ENCODE measurements at regions not wholly inside any gene's neighbourhood (a gene's known extent, or its start where the extent isn't known, plus 50 kb on each side); places are given as distances from the start of the nearest gene placed in this dataset.
"Not testable (repeated sequence)": the region's sequence is repeated elsewhere in the genome, so short reads cannot be mapped to it uniquely, and the experiment has no call there.

DNA sequence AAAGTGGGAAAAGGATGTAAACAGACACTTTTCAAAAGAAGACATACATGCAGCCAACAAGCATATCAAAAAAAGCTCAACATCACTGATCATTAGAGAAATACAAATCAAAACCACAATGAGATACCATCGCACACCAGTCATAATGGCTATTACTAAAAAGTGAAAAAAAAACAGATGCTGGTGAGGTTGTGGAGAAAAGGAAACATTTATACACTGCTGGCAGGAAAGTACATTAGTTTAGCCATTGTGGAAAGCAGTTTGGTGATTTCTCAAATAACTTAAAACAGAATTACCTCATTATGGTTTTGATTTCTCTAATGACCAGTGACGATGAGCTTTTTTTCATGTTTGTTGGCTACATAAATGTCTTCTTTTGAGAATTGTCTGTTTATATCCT is 315.9 kb downstream of the SUCLA2 start:
- WGBS, 2 donors: 91 to 92% methylated on average over 2 of the region's 2 CpGs
- H3K36me3 ChIP-seq (ENCODE audit: control insufficient read depth in 2 of 2, insufficient read depth in 2 of 2, low read length in 1 of 2); H3K9me3 ChIP-seq (ENCODE audit: control insufficient read depth in 2 of 2, insufficient read depth in 1 of 2, low read depth in 1 of 2, low read length in 1 of 2); H3K27ac ChIP-seq (ENCODE audit: low read depth in 2 of 2, low read length in 1 of 2); H3K27me3 ChIP-seq (ENCODE audit: control insufficient read depth in 1 of 2, insufficient read depth in 2 of 2, low read length in 2 of 2); H3K4me3 ChIP-seq (ENCODE audit: low read depth in 1 of 2, low read length in 2 of 2); H3K4me1 ChIP-seq (ENCODE audit: control insufficient read depth in 2 of 2, insufficient read depth in 2 of 2, low read length in 1 of 2): not testable (repeated sequence)

DNA sequence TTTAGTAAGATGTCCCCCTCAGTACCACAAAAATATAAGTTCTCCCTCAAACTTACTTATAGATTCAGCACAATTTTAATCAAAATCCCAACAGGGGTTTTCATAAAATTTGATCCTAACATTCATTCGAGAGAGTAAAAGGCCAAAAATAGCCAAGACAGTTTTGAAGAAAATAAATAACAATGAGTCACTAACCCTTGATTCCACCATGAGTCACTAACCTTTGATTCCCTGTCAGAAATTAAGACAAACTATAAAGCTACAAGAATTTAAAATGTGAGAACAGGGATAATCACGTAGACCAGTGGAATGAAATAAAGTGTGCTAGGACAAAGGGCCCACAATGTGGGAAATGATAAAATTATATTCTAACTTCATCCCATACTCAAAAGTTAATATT is 320.3 kb downstream of the SUCLA2 start:
- 26 to 44% methylated on average over 2 of the region's 2 CpGs for WGBS, 2 donors
- H3K4me3 ChIP-seq (ENCODE audit: low read depth in 1 of 2, low read length in 2 of 2): no peak overlapping the region
- H3K9me3 ChIP-seq (ENCODE audit: control insufficient read depth in 2 of 2, insufficient read depth in 1 of 2, low read depth in 1 of 2, low read length in 1 of 2): no peaks in the 10 kb centered on the region
- H3K4me1 ChIP-seq (ENCODE audit: control insufficient read depth in 2 of 2, insufficient read depth in 2 of 2, low read length in 1 of 2): no peaks in the 10 kb centered on the region
- no peaks in the 10 kb centered on the region for H3K36me3 ChIP-seq (ENCODE audit: control insufficient read depth in 2 of 2, insufficient read depth in 2 of 2, low read length in 1 of 2)
- no peak overlapping the region for H3K27ac ChIP-seq (ENCODE audit: low read depth in 2 of 2, low read length in 1 of 2)
- no peaks in the 10 kb centered on the region for H3K27me3 ChIP-seq (ENCODE audit: control insufficient read depth in 1 of 2, insufficient read depth in 2 of 2, low read length in 2 of 2)

DNA sequence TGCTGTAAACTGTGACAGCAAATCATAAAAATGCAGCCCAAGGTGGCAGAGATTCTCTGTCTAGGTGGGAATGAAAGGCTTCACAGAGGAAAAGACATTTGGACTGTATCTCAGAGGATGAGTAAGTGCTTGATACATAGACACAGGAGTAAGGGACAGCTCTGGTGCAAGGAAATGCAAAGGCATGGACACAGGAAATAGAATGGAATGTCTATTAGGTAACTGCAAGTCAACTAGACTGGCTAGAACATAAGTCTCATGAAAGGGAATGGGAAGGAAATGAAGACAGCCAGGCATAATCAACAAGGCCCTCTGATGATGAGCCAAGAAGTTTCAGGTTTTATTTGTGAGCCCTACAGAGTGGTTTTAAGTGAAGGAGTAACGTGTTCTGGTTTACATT is 321.7 kb downstream of the SUCLA2 start:
- Histone ChIP-seq H3K27ac (ENCODE audit: low read depth in 2 of 2, low read length in 1 of 2) (no peak overlapping the region), H3K9me3 (ENCODE audit: control insufficient read depth in 2 of 2, insufficient read depth in 1 of 2, low read depth in 1 of 2, low read length in 1 of 2) (no peaks in the 10 kb centered on the region), H3K4me3 (ENCODE audit: low read depth in 1 of 2, low read length in 2 of 2) (no peak overlapping the region), H3K4me1 (ENCODE audit: control insufficient read depth in 2 of 2, insufficient read depth in 2 of 2, low read length in 1 of 2) (no peaks in the 10 kb centered on the region), H3K36me3 (ENCODE audit: control insufficient read depth in 2 of 2, insufficient read depth in 2 of 2, low read length in 1 of 2) (no peaks in the 10 kb centered on the region), H3K27me3 (ENCODE audit: control insufficient read depth in 1 of 2, insufficient read depth in 2 of 2, low read length in 2 of 2) (no peaks in the 10 kb centered on the region)
- 64 to 76% methylated on average over 1 of the region's 1 CpG for WGBS, 2 donors

DNA sequence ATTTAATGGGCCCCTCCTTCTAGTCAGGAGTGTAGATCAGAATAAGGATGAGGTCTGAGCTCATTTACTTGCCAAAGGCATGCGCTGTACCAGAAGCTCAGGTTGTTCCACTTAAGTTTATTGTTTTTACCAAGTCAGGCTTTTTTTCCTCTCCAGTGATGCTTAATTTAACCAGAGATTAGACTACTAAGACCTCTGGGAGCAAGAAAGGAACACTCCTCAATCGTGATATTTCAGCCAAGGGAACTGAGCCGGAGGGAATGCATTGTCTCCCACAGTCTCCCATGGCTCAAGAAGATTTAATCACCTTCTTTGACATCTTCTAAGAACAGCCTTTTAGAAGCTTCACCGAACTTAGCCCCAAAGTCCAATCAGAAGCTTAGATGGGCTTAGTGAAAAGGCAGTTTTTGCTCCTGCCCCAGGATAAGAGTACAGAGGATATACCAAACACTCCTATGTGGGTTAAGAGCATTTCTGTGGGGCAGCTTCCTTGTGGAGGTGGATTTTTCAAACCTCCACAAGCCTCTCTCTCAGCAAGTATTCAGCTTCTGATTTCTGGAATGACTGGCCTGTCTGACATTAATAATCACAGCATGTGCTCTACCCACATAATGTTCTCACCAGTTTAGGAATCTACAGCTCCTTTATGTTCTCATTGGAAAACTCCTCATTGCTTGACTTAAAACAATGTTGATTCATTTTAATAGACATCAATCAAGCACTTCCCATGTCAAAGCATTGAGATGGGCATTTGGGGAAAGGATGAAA is 322.7 kb downstream of the SUCLA2 start:
- Histone ChIP-seq H3K36me3 (ENCODE audit: control insufficient read depth in 2 of 2, insufficient read depth in 2 of 2, low read length in 1 of 2) (no peaks in the 10 kb centered on the region), H3K4me3 (ENCODE audit: low read depth in 1 of 2, low read length in 2 of 2) (no peak overlapping the region), H3K27me3 (ENCODE audit: control insufficient read depth in 1 of 2, insufficient read depth in 2 of 2, low read length in 2 of 2) (no peaks in the 10 kb centered on the region), H3K4me1 (ENCODE audit: control insufficient read depth in 2 of 2, insufficient read depth in 2 of 2, low read length in 1 of 2) (no peaks in the 10 kb centered on the region), H3K27ac (ENCODE audit: low read depth in 2 of 2, low read length in 1 of 2) (no peak overlapping the region), H3K9me3 (ENCODE audit: control insufficient read depth in 2 of 2, insufficient read depth in 1 of 2, low read depth in 1 of 2, low read length in 1 of 2) (no peaks in the 10 kb centered on the region)
- 73 to 82% methylated on average over 4 of the region's 4 CpGs for WGBS, 2 donors

DNA sequence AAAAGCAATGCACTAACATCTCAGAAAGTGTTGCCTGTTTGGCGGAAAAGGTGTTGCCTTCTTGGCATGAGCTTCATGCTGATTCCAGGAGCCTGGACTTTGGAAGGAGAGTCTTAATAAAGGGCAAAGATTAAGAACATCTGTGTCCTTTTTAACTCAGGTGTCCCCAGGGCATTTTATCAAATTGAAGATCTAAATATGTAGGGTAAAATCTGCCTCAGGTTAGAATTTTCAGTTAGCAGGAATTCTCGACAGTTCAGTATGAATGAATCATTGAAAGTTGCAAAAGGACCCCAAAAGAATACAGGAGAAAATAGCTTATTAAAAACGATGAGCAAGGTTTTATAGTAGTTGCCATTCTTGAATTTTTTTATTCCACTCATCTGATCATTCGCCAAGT is 325.2 kb downstream of the SUCLA2 start:
- Histone ChIP-seq H3K27ac (ENCODE audit: low read depth in 2 of 2, low read length in 1 of 2) (no peak overlapping the region), H3K9me3 (ENCODE audit: control insufficient read depth in 2 of 2, insufficient read depth in 1 of 2, low read depth in 1 of 2, low read length in 1 of 2) (no peaks in the 10 kb centered on the region), H3K4me1 (ENCODE audit: control insufficient read depth in 2 of 2, insufficient read depth in 2 of 2, low read length in 1 of 2) (no peaks in the 10 kb centered on the region), H3K4me3 (ENCODE audit: low read depth in 1 of 2, low read length in 2 of 2) (no peak overlapping the region), H3K27me3 (ENCODE audit: control insufficient read depth in 1 of 2, insufficient read depth in 2 of 2, low read length in 2 of 2) (no peaks in the 10 kb centered on the region), H3K36me3 (ENCODE audit: control insufficient read depth in 2 of 2, insufficient read depth in 2 of 2, low read length in 1 of 2) (no peaks in the 10 kb centered on the region)
- 83 to 87% methylated on average over 4 of the region's 4 CpGs for WGBS, 2 donors

DNA sequence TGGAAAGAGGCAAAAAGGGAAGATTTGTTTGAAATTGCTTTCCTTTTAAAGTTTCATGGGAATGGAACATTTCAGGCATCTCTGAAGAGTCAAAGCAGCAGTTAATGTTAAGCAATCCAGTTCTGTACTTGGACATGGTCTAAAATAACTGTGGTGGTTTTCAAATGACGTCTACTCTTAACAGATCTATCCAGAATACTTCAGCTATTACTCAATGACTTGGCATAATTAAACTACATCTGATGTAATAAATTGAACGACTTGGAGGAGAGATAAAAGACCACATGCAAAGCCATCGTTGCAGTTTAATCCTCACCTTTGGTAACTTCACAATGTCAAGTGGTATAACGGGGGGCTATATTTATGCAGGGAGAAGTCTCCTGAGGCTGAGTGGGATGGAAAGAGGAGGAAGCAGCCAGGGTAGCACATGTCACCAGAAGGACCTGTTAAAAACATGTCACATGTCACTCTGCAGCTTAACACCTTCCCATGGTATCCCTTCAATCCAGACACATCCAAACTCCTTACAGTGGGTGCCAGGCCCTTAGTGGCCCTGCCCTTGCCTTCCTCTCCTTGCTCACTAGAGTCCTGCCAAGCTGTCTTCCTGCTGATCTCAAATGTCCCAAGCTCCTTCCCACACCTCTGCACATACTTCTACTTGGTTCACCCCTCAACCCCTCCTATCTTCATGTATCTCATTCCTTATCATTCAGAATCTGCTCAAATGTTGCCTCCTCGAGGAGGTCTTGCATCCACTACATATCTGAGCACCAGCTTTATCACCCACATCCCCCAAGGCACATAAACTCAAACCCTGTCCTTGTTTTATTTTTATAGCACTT is 327.8 kb downstream of the SUCLA2 start:
- H3K27me3 ChIP-seq (ENCODE audit: control insufficient read depth in 1 of 2, insufficient read depth in 2 of 2, low read length in 2 of 2): no peaks in the 10 kb centered on the region
- H3K27ac ChIP-seq (ENCODE audit: low read depth in 2 of 2, low read length in 1 of 2): no peak overlapping the region
- H3K4me3 ChIP-seq (ENCODE audit: low read depth in 1 of 2, low read length in 2 of 2): no peak overlapping the region
- no peaks in the 10 kb centered on the region for H3K4me1 ChIP-seq (ENCODE audit: control insufficient read depth in 2 of 2, insufficient read depth in 2 of 2, low read length in 1 of 2)
- no peaks in the 10 kb centered on the region for H3K9me3 ChIP-seq (ENCODE audit: control insufficient read depth in 2 of 2, insufficient read depth in 1 of 2, low read depth in 1 of 2, low read length in 1 of 2)
- WGBS, 2 donors: 34 to 39% methylated on average over 5 of the region's 5 CpGs
- H3K36me3 ChIP-seq (ENCODE audit: control insufficient read depth in 2 of 2, insufficient read depth in 2 of 2, low read length in 1 of 2): no peaks in the 10 kb centered on the region

DNA sequence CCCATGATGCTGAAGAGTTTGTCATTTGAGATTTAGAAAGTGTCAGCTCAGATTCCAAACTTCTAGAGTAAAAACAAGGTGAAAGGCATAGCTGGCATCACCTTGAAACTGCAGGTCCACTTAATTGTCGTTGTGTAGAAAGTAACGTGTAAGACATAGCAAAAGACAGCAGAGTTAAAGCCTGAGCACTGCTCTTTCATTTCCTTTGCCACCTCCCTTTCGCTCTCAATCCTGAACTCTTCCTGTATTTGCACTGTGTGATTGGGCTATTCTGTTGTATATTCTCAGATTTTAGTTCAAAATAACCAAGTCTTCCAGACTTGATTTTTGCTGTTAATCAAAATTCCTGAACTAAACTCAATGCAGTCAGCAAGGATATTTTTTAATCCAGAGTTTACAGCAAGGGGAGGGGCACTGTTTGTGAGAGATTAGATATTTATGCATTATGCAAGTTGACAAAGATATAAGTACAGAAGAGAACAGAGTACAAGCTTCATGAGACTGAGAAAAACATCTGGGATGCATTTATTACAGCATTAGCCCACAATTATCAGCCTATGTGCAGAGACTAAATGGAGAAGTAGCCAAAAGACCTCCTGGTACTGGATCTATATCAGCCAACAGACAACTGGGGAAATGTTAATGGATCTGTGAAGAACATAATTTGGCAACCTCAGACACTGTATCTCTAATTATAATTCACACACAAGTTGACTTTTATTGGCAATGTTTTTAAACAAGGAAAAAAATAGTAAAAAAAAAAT is 328.6 kb downstream of the SUCLA2 start:
- H3K4me3 ChIP-seq (ENCODE audit: low read depth in 1 of 2, low read length in 2 of 2): no peak overlapping the region
- H3K4me1 ChIP-seq (ENCODE audit: control insufficient read depth in 2 of 2, insufficient read depth in 2 of 2, low read length in 1 of 2): no peaks in the 10 kb centered on the region
- H3K27ac ChIP-seq (ENCODE audit: low read depth in 2 of 2, low read length in 1 of 2): no peak overlapping the region
- no peaks in the 10 kb centered on the region for H3K27me3 ChIP-seq (ENCODE audit: control insufficient read depth in 1 of 2, insufficient read depth in 2 of 2, low read length in 2 of 2)
- no peaks in the 10 kb centered on the region for H3K36me3 ChIP-seq (ENCODE audit: control insufficient read depth in 2 of 2, insufficient read depth in 2 of 2, low read length in 1 of 2)
- 69 to 78% methylated on average over 3 of the region's 3 CpGs for WGBS, 2 donors
- no peaks in the 10 kb centered on the region for H3K9me3 ChIP-seq (ENCODE audit: control insufficient read depth in 2 of 2, insufficient read depth in 1 of 2, low read depth in 1 of 2, low read length in 1 of 2)

DNA sequence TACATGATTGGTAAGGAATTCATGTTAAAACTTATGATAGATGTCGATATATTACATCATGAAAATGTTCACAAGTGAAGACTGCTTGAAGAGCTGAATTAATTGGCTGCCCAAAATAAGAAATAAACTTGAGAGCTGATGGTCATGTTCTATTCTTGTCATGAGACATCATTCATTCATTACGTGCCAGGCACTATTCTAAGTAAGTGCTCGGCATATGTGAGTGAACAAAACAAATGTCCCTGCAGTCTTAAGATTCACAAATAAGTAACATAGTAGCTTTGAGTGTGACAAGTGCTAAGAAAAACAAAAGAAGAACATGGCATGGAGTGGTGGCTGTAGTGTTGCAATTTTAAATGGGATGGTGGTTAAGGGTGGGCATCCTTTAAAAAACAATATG is 329.3 kb downstream of the SUCLA2 start:
- 76 to 82% methylated on average over 3 of the region's 3 CpGs for WGBS, 2 donors
- Histone ChIP-seq H3K27ac (ENCODE audit: low read depth in 2 of 2, low read length in 1 of 2) (no peak overlapping the region), H3K4me1 (ENCODE audit: control insufficient read depth in 2 of 2, insufficient read depth in 2 of 2, low read length in 1 of 2) (no peaks in the 10 kb centered on the region)

DNA sequence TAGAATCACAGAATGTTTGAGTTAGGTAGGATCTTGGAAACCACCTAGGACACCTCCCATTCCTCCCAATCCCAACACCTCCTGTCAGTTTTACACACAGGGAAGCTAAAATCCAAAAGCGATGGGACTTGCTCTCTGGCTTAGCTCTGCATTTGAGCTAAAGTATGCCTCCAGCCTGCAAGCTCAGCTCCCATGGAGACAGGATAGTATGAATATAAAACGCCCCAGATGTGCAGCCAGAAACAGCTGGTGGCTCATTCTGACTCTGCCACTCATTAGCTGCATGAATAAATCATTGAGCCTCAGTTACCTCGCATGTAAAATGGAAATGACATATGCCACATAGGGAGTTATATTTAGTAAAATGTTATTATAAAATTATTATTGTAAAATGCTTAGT is 336.0 kb downstream of the SUCLA2 start:
- Histone ChIP-seq H3K27ac (ENCODE audit: low read depth in 2 of 2, low read length in 1 of 2) (no peak overlapping the region), H3K4me3 (ENCODE audit: low read depth in 1 of 2, low read length in 2 of 2) (no peak overlapping the region), H3K36me3 (ENCODE audit: control insufficient read depth in 2 of 2, insufficient read depth in 2 of 2, low read length in 1 of 2) (no peaks in the 10 kb centered on the region), H3K4me1 (ENCODE audit: control insufficient read depth in 2 of 2, insufficient read depth in 2 of 2, low read length in 1 of 2) (no peaks in the 10 kb centered on the region), H3K27me3 (ENCODE audit: control insufficient read depth in 1 of 2, insufficient read depth in 2 of 2, low read length in 2 of 2) (no peaks in the 10 kb centered on the region), H3K9me3 (ENCODE audit: control insufficient read depth in 2 of 2, insufficient read depth in 1 of 2, low read depth in 1 of 2, low read length in 1 of 2) (no peaks in the 10 kb centered on the region)
- 64 to 66% methylated on average over 3 of the region's 3 CpGs for WGBS, 2 donors

More for the DNA sequence above, 329.3 kb downstream of the SUCLA2 start:
- Histone ChIP-seq H3K27me3 (ENCODE audit: control insufficient read depth in 1 of 2, insufficient read depth in 2 of 2, low read length in 2 of 2) (no peaks in the 10 kb centered on the region), H3K9me3 (ENCODE audit: control insufficient read depth in 2 of 2, insufficient read depth in 1 of 2, low read depth in 1 of 2, low read length in 1 of 2) (no peaks in the 10 kb centered on the region), H3K36me3 (ENCODE audit: control insufficient read depth in 2 of 2, insufficient read depth in 2 of 2, low read length in 1 of 2) (no peaks in the 10 kb centered on the region), H3K4me3 (ENCODE audit: low read depth in 1 of 2, low read length in 2 of 2) (no peak overlapping the region)
